ACHN (cell line): ENCODE measurements at regions not wholly inside any gene's neighbourhood (a gene's known extent, or its start where the extent isn't known, plus 50 kb on each side); places are given as distances from the start of the nearest gene placed in this dataset.
A peak's percentile ranks its signal among the peaks of the same experiment; 100 is the strongest.

Experiments
- DNase-seq: peaks from one replicate; pipeline ENCODE4 v3.0.0-alpha.2; 2015
- in situ Hi-C: cut with HindIII; loops from 2 replicates; pipeline ENCODE4 v1.10.0; 2017; ENCODE audit warnings: low sequenced_read_pairs, low pct_ligation_motif_present, low pct_unique_long_range_greater_than_20kb

- no peak for DNase-seq
- in situ Hi-C loops: no loop called here
These were observed 178.3 kb downstream of the BRD1 start for GRCh38 chr22:49649166-49650068.

- DNase-seq: no peak
- in situ Hi-C loops: no loop called here
These were observed 179.6 kb downstream of the BRD1 start for GRCh38 chr22:49648053-49648452.

DNA sequence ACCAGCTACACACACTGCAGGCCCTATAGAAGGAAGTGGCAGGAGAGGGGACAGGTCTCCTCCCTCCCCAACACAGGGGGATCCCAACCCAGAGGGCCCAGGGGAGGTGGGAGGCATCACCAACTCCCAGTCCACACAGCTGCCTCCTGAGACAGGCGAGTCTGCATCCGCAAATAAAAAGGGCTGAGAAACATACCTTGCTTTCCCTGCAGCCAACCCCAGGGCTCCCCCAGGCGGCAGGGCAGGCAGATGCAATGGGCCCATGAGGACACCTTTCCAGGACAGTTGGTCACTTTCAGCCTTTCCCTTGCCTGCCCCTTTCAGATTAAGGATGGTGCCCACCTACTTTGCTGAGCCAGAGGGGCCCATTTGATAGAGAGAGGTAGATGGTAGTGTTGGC, 180.0 kb downstream of the BRD1 start:
- in situ Hi-C loops: no loop called here

GRCh38 chr22:49646876-49647275, 180.8 kb downstream of the BRD1 start:
- DNase-seq: no peak
- in situ Hi-C loops: no loop called here

More for the DNA sequence above, 180.0 kb downstream of the BRD1 start:
- no peak for DNase-seq

DNA sequence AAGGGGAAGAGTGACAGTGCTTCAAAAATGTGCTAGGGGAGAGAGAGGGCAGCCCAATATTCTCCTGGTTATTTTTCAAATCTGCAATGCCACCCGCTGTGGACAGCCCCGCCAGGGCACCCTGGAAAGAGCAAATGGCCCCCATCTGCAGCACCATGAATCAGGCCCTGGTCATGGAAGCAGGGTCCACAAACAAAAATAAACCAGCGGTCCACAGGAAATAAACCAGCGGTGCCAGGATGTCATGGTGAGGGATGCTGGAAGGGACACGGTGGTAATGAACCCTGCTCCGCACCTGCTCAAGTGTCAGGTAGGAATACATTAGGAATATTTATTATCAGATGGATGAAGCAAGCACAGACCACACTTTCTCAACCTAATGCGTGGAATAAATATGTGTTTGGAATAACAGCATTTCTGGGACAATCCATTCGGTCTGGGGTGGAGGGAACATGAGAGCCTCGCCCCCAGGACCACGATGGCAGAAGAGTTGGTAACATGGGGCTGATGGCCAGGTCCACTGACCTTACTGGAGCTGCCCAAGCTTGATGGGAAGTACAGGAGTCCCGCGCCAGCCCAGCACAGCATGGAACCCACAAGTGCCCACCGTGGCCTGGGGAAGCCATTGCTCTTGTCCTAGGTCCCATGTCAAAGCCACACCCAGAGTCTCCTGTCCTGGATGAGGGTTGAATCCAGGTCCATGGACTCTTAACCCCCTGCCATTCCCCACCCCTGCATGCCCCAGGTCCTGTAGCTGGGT, 181.7 kb downstream of the BRD1 start:
- DNase-seq: no peak
- in situ Hi-C loops: no loop called here

DNA sequence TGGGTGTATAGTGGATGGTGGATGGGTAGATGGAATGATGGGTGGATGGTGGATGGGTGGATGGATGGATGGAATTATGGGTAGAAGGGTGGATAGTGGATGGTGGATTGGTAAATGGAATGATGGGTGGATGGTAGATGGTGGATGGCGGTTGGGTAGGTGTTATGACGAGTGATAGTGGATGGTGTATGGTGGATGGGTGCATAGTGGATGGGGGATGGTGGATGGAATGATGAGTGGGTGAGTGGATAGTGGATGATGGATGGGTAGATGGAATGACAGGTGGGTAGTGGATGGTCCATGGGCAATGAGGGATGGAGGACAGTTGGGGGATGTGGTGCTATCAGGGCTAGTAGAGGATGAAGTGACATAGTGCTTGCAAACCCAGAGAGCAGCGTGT, 182.4 kb downstream of the BRD1 start:
- in situ Hi-C loops: no loop called here

GRCh38 chr22:49643998-49644397, 183.7 kb downstream of the BRD1 start:
- in situ Hi-C loops: no loop called here
- no peak for DNase-seq

More for the DNA sequence above, 182.4 kb downstream of the BRD1 start:
- DNase-seq: no peak

DNA sequence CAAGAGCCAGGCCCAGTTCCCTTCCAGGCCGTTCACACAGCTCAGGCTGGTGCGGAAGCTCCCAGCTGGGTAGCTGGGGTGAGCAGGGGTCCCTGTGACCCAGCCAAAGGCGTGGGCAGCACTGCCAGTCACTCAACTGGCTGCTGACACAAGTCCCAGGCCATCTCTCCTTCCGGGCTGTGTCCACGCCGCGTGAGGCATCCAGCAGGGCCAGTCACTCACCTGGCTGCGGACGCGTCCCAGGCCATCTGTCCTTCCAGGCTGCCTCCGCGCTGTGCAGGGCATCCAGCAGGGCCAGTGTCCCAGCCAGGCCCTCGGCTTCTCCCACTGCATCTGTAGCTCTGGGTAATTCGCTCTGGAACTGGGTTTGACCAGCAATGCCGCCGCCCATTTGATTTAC, 184.2 kb downstream of the BRD1 start:
- in situ Hi-C loops: no loop called here

GRCh38 chr22:49642741-49643140, 184.9 kb downstream of the BRD1 start:
- no peak for DNase-seq
- in situ Hi-C loops: no loop called here

More for the DNA sequence above, 184.2 kb downstream of the BRD1 start:
- no peak for DNase-seq

GRCh38 chr22:49642331-49642730, 185.3 kb downstream of the BRD1 start:
- DNase-seq: no peak
- in situ Hi-C loops: no loop called here

- in situ Hi-C loops: no loop called here
- DNase-seq: no peak
These were observed 185.8 kb downstream of the BRD1 start for GRCh38 chr22:49641770-49642313.

DNA sequence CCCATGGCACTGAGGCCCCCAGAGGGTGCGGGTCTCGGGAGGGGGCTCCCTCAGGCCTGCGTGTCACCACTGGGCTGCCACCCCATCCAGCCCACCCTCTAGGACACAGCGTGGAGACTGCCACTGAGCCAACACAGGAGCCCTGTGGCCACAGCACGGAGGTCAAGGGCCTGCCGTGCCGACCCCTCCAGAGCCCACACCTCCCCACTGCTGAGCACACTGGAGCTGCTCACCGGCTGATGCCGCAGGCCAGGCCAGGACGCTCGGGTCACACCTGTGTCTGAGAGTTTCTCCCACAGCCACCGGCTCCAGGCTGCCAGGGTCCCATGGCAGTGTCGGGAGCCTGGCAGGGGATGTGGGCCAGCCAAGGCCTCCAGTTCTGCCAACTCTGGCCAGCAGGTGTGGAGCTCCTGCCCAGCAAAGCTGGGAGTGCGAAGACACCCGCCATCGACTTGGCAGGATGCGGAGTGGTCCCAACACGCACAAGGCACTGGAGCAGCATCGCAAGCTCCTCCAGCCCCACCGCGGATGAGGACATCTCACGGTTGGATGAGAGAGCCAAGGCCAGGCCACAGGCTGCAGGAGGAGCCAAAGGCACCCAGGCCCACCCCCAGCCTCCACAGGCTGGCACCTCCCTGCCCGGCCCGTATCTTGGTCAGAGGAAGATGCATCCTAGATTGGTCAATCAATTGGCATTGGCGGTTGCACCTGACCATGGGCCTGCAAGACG, 187.1 kb downstream of the BRD1 start:
- in situ Hi-C loops: no loop called here

DNA sequence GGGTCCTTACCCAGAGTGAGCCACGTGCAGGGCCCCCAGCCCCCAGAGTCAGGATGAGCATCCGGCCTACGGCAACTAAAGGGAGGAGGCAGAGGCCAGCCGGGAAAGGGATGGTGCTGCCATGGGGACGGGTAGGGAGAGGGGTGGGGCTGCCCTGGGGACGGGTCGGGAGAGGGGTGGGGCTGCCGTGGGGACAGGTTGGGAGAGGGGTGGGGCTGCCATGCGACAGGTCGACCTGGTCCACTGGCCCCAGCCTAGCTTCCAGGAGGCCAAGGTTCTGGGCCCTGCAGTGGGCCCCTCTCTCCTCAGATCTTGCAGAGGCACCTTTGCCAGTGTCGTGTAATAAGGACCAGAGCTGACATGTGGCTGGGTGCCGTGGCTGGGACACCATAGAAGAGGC, 187.7 kb downstream of the BRD1 start:
- DNase-seq: no peak
- in situ Hi-C loops: no loop called here

More for the DNA sequence above, 187.1 kb downstream of the BRD1 start:
- no peak for DNase-seq

DNA sequence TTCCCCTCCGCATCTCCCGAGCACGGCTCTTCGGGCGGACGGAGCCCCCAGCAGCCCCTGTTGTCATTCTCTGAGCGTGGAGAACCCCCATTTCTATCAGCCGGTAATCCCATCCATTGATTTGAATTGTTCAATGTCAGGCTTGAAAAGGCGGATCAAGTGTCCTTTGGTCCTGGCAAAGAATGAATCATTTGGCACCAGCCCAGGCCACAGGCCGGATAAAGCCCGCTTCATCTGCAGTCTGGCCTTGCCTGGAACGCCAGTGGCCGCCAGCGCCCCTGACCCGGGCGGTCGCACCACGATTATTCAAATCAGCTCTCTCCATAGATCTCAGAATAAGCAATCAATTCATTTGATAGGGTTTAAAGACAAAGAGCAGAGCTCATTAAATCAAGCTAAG, 188.9 kb downstream of the BRD1 start:
- DNase-seq: peak; percentile 57

DNA sequence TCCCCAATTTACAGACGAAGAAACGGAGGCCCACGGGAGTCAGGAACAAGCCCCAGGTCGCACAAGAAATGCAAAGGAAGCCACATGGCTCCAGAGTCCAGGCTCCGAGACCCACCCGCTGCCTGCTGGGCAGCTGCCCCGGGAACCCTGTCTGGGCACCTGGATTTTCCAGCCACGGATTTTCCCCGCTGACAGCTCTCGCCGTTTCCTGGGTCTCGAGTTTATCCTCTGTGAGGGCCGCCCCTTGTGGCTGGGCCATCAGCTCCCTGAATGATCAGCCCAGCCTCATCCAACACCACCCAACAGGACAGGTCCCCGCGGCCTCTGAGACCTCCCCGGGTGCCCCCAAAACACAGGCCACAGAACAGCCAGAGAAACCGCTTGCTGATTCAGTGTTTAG, 189.7 kb downstream of the BRD1 start:
- in situ Hi-C loops: no loop called here
- DNase-seq: no peak

More for the DNA sequence above, 188.9 kb downstream of the BRD1 start:
- in situ Hi-C loops: no loop called here

- in situ Hi-C loops: no loop called here
- no peak for DNase-seq
These were observed 190.4 kb downstream of the BRD1 start for GRCh38 chr22:49637255-49637760.

DNA sequence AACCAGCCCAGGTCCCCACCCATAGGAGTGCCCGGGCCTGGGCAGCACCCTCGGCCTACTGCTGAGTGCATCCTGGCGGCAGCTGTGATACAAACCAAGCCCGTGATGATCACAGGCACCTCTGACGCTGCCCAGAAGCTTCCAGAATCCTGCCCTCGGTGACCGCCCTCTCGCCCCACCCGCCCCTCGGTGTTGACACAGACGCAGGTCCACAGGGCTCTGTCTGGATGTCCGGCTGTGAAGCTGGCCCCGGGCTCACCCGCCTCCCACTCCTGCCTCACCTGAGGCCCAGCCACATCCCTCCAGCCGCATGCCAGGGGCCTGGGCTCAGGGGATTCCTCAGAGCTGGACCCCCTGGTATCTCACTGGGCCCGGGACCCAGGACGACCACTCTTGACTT, 191.0 kb downstream of the BRD1 start:
- no peak for DNase-seq
- in situ Hi-C loops: no loop called here

GRCh38 chr22:49636214-49636613, 191.5 kb downstream of the BRD1 start:
- in situ Hi-C loops: no loop called here
- DNase-seq: no peak
